GM18861 (cell line): ENCODE measurements at regions not wholly inside any gene's neighbourhood (a gene's known extent, or its start where the extent isn't known, plus 50 kb on each side); places are given as distances from the start of the nearest gene placed in this dataset.

ENCODE experiments used
- ATAC-seq: cut with Tn5 transposase; IDR thresholded peaks from one replicate; pipeline ENCODE4 v1.9.1; 2021; ENCODE audit not compliant: unreplicated experiment

GRCh38 chr19:29395111-29395733 is 130.6 kb upstream of the VSTM2B start:
- ATAC-seq = no peak

GRCh38 chr19:29395734-29396414 is 129.9 kb upstream of the VSTM2B start:
- ATAC-seq = no peak

GRCh38 chr19:29396925-29397324 is 128.9 kb upstream of the VSTM2B start:
- ATAC-seq = no peak

GRCh38 chr19:29397748-29398147 is 128.0 kb upstream of the VSTM2B start:
- no peak for ATAC-seq

- no peak for ATAC-seq
These were observed 126.0 kb upstream of the VSTM2B start for GRCh38 chr19:29399804-29400203.

- ATAC-seq = no peak
These were observed 124.7 kb upstream of the VSTM2B start for GRCh38 chr19:29400917-29401711.

GRCh38 chr19:29401712-29402421 is 123.9 kb upstream of the VSTM2B start:
- no peak for ATAC-seq

- no peak for ATAC-seq
These were observed 123.2 kb upstream of the VSTM2B start for GRCh38 chr19:29402563-29402962.

GRCh38 chr19:29404015-29404414 is 121.8 kb upstream of the VSTM2B start:
- no peak for ATAC-seq

- no peak for ATAC-seq
These were observed 120.7 kb upstream of the VSTM2B start for GRCh38 chr19:29404951-29405727.

- no peak for ATAC-seq
These were observed 120.1 kb upstream of the VSTM2B start for GRCh38 chr19:29405728-29405995.

- ATAC-seq = no peak
These were observed 116.5 kb upstream of the VSTM2B start for GRCh38 chr19:29409076-29409862.

GRCh38 chr19:29410601-29411000 is 115.2 kb upstream of the VSTM2B start:
- no peak for ATAC-seq

GRCh38 chr19:29411113-29411581 is 114.6 kb upstream of the VSTM2B start:
- ATAC-seq = no peak

- no peak for ATAC-seq
These were observed 112.4 kb upstream of the VSTM2B start for GRCh38 chr19:29413435-29413834.

- no peak for ATAC-seq
These were observed 110.3 kb upstream of the VSTM2B start for GRCh38 chr19:29415507-29415906.

- no peak for ATAC-seq
These were observed 108.7 kb upstream of the VSTM2B start for GRCh38 chr19:29417048-29417447.

GRCh38 chr19:29418201-29418600 is 107.6 kb upstream of the VSTM2B start:
- no peak for ATAC-seq

- no peak for ATAC-seq
These were observed 105.7 kb upstream of the VSTM2B start for GRCh38 chr19:29420065-29420464.
